HFF-Myc (cell line): ENCODE measurements at regions not wholly inside any gene's neighbourhood (a gene's known extent, or its start where the extent isn't known, plus 50 kb on each side); places are given as distances from the start of the nearest gene placed in this dataset.
"Not testable (repeated sequence)": the region's sequence is repeated elsewhere in the genome, so short reads cannot be mapped to it uniquely, and the experiment has no call there.

Experiments
- DNase-seq: peaks from one replicate; pipeline ENCODE4 v3.0.0-alpha.2; 2011; ENCODE audit warnings: low read depth; ENCODE audit errors: extremely low read depth
- H3K4me3 ChIP-seq: replicated peaks from 2 replicates; pipeline ENCODE4 v1.5.1; 2011; ENCODE audit warnings: low read depth, mild to moderate bottlenecking, control low read depth, low read length
- TF ChIP-seq, protein P1 (sequence below): IDR thresholded peaks from 2 replicates; pipeline ENCODE4 v1.5.1; 2012; ENCODE audit warnings: mild to moderate bottlenecking, low read depth, low read length, control low read depth; ENCODE audit errors: missing control alignments

DNA sequence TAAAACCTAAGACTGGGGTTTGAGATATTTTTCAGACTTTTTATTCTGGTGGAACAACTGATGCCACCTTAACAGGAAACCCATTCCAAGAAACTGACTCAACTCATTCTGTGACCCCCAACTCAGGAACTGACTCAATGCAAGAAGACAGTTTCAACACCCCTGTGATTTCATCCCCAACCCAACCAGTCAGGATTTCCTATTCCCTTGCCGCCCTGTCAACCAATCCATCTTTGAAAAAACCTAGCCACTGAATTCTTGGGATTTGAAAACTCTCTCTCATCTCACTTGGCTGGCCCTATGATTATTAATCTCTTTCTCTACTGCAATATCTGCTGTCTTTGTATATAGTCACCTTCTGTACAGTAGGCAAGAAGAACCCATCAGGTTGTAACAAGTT lies 1211.9 kb upstream of the ATXN8OS start:
- DNase-seq: no peak
- no peak overlapping the region for H3K4me3 ChIP-seq
- TF ChIP-seq, protein P1, sequence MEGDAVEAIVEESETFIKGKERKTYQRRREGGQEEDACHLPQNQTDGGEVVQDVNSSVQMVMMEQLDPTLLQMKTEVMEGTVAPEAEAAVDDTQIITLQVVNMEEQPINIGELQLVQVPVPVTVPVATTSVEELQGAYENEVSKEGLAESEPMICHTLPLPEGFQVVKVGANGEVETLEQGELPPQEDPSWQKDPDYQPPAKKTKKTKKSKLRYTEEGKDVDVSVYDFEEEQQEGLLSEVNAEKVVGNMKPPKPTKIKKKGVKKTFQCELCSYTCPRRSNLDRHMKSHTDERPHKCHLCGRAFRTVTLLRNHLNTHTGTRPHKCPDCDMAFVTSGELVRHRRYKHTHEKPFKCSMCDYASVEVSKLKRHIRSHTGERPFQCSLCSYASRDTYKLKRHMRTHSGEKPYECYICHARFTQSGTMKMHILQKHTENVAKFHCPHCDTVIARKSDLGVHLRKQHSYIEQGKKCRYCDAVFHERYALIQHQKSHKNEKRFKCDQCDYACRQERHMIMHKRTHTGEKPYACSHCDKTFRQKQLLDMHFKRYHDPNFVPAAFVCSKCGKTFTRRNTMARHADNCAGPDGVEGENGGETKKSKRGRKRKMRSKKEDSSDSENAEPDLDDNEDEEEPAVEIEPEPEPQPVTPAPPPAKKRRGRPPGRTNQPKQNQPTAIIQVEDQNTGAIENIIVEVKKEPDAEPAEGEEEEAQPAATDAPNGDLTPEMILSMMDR: no peak

DNA sequence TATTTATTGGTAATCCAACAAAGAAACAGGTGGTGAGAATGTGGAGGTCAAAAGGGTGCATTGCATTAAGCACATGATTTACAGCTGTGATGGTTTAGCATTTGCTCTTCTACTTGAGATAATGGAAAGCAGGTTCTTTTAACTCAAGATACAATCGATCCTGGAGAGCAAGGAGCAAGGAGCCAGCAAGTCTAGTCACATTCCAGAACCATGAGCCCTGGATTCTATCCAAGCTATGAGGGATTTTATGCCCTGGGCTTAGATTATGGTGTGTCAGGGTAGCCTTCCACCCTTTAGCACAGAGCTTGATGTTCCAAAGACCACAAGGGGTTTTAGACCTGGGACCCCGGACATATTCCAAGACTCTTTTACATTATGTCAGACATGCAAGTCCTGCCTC lies 1213.9 kb upstream of the ATXN8OS start:
- DNase-seq, H3K4me3 ChIP-seq: not testable (repeated sequence)

DNA sequence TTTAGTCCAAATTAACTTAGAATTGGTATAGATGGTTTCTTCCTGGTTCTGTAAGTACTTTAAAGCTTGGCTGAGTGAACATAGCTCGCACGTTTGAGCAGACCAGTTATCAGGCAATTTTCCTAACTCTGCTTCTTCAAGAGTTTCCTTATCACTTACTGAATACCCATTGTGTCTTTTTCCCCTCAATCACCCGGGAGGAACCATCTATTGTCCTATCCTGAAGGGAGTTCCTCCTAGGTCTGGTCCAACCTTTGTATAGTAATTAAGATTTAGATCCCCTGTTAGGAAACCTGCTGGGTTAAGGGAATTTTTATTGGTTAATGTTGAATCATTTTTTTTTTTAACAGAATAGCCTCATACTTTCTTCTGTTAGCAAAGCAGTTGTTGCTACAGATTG lies 1215.0 kb upstream of the ATXN8OS start:
- H3K4me3 ChIP-seq: not testable (repeated sequence)

DNA sequence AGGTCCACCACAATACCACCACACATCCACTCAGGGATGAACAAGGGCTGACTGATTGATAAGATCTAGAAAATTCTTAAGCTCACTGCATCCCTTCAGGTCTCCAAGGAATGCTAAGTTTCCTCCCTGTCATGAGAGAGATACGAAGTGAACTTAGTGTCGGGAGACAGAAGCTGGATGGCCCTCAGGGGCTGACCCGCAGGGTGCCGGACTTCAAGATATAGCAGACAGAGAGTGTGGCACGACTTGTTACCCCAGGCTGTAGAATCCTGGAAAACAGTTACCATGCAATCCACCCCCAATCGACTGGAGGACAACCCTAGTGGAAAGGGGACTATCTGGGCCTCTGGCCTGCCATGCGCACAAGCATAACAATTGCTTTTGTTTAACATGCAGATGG lies 1217.5 kb upstream of the ATXN8OS start:
- not testable (repeated sequence) for DNase-seq, H3K4me3 ChIP-seq

More for the DNA sequence above, 1215.0 kb upstream of the ATXN8OS start:
- DNase-seq: not testable (repeated sequence)

DNA sequence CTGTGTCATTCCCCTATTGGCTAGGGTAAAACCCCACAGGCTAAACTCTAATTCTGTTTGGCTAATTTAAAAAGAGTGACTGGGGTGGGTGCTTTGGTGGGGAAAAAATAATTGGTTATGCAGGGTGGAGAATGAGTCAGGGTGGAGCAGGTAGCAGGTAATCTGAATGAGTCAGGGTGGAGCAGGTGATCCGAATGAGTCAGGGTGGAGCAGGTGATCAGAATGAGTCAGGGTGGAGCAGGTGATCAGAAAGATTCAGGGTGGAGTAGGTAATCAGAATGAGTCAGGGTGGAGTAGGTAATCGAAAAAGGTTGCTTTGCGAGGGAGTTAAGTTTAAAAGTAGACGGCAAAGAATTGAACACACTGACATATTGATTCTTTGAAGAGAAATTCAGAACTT lies 1218.8 kb upstream of the ATXN8OS start:
- DNase-seq: no peak
- TF ChIP-seq, protein P1: no peak
- no peak overlapping the region for H3K4me3 ChIP-seq

DNA sequence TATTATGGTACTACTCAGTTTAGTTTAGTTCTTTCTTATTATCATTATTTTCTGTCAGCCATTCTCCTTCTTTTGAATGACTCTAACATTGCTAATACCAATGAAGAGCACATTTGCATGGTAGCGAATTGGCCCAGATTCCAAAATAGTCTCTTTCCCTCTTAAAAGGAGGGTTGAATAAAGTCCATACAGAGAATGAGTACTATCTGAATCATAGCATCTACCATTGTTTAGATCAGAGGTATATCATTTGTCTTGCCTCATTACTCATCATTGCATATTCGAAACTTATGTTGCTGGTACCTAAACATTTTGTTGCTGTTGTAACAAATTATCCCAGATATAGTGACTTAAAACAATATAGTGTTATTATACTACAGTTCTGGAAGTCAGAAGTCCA lies 1235.3 kb upstream of the ATXN8OS start:
- DNase-seq: no peak
- TF ChIP-seq, protein P1: no peak
- no peak overlapping the region for H3K4me3 ChIP-seq

DNA sequence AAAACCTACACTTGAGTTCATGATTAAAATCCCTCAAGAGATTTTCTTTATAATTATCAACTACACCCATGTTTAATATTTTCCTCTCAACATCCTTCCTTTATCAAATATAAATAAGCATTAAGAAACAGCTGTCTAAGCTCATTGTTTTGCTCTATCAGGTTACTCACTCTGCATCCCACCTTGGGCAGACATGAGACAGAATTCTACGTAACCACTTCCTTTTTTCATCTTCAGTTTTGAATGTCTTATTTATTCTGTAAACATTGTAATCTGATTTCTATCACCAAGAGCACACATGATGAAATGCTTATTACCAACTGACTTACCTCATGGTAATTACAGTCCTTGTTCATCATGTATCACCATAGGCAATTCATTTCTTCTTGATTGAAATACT lies 1256.6 kb upstream of the ATXN8OS start:
- H3K4me3 ChIP-seq: no peak overlapping the region
- TF ChIP-seq, protein P1: no peak
- DNase-seq: no peak

DNA sequence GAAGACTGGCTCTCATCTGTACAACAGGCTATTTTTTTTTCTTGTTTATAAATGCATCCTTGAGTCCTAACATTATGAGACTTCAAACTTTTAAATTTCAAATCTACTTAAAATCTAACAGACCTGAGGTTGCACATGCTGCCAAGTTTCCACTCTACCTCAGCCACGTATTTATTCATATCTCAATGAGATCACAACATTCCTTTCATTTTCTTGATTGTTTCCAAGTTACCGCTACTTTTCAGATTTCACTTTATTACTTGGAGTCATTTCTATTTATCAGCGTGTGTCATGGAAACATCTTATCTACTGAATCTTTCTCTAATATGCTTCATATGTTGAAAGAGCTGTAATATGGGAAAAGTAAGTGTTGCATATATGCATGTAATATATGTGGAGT lies 1257.5 kb upstream of the ATXN8OS start:
- H3K4me3 ChIP-seq: no peak overlapping the region
- no peak for DNase-seq
- TF ChIP-seq, protein P1: no peak

DNA sequence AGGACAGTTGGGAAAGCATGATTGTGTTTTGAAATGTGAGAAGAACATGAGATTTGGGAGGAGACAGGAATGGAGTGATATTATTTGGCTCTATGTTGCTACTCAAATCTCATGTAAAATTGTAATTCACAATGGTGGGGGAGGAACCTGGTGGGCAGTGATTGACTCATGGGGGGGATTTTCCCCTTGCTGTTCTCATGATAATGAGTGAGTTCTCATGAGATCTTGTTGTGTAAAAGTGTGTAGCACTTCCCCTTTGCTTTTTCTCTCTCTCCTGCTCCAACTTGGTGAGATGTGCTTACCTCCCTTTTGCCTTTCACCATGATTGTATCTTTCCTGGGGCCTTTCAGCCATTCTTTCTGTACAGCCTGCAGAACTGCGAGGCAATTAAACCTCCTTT lies 1261.0 kb upstream of the ATXN8OS start:
- DNase-seq: no peak
- TF ChIP-seq, protein P1: no peak
- H3K4me3 ChIP-seq: no peak overlapping the region
